Stimulated activated CD4-positive, alpha-beta T cell treated with anti-CD3 and anti-CD28 coated beads, TNF-alpha, amount 100 ng/mL, for 1 hour (primary cell): ENCODE measurements at regions not wholly inside any gene's neighbourhood (a gene's known extent, or its start where the extent isn't known, plus 50 kb on each side); places are given as distances from the start of the nearest gene placed in this dataset.
"Not testable (repeated sequence)": the region's sequence is repeated elsewhere in the genome, so short reads cannot be mapped to it uniquely, and the experiment has no call there.

Source experiments
- DNase-seq, 3 donors: peaks; one replicate each; pipeline ENCODE4 v3.0.0-alpha.2; 2020; ENCODE audit warnings: low read depth in 3 of 3, low spot score in 1 of 3

DNA sequence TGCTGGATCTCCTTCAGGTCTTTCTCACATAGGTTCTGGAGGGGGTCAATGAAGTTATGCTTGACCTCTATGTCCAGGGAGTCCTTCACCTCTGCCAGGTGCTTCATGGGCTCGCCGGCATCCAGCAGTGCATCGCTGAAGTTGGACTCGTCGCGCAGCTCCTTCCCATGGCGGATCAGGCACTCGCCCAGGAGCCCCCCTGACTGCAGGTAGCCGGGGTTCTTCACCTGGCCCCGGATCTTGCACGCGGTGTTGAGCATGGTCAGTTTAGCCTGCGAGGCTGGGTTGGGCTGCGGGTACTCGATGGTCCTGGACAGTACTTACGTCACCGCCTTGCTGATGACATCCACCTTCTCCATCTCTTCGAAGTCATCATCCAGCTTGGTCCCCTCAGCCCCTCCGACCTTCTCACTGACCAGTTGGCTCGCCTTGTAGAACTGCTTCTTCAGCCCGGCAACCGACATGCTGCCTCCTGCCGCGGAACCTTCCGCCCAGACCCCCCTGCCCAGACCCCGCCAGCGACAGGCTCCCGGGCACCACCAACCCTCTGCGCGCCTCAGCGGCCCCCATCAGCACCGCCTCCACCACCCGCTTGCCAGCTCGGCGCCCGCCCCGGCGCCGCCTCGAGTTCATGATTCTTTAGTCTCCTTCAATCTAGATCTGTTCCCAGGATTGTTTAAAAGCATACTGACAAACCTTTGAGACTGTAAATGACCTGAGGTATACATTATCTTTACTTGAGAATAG lies 99.8 kb downstream of the KPNA2 start:
- no peak for DNase-seq

DNA sequence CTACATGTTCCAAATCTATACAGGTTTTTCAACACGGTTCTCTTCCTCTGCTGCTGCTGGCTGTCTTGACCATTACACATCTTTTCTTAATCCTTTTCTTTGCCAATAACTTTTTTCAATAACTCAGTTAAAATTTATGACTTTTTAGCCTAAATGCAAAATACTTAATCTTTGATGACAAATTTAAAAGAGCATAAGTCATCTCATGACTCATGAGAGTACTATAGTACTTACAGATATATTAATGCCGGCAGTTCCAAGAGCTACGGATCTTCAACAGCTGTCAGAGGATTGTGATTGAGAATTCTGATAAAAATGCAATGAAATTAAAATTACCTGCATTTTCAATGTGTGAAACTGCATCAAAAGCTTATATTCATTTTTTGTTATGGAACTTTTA lies 105.5 kb downstream of the KPNA2 start:
- no peak for DNase-seq

DNA sequence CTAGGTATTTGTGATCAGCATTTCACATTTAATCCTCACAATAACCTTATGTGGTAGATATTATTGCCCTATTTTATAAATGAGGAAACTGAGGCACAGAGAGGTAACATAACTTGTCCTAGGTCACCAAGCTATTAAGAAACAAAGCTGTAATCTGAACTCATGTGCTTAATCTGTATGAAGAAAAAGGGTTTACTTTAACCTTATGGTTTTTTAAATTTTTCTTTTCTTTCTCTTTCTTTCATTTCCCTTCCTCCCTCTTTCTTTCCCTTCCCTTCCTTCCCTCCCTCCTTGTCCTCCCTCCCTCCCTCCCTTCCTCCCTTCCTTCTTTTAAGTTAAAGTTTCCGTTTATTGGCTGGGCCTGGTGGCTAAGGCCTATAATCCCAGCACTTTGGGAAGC lies 105.2 kb upstream of the AMZ2 start:
- DNase-seq: no peak

DNA sequence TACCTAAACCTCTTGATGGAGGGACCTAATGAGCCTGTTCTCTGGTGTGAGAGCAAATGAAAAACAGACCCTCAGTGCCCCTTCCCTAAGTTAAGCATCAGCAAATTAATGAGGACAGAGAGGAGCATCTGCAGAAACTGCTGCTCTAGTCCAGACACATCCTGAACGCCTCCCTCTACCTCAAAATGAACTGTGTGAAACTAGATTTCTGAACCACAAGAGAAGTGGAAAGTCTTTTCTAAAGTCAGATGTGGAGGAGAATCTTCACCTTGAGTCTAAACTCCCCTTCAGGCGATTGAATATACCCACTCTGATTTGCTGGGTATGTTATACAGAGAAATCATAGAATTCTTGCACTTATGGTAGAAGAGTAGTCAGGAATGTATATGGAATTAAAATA lies 104.4 kb upstream of the AMZ2 start:
- DNase-seq: no peak

DNA sequence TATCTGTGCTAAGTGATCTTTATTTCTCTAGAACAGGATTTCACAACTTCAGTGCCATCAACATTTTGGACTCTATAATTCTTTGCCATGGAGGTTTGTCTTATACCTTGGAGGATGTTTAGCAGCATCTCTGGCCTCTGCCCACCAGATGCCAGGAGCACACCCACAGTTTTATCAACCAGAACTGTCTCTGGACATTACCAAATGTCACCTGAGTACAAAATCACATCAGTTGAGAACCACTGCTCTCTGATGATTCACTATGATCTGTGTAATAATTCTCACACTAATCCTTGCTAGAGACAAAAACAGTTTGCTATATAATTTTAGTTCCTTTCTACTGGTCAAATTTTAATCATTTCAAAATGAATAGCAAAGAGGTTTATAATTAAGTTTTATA lies 102.8 kb upstream of the AMZ2 start:
- DNase-seq: no peak

DNA sequence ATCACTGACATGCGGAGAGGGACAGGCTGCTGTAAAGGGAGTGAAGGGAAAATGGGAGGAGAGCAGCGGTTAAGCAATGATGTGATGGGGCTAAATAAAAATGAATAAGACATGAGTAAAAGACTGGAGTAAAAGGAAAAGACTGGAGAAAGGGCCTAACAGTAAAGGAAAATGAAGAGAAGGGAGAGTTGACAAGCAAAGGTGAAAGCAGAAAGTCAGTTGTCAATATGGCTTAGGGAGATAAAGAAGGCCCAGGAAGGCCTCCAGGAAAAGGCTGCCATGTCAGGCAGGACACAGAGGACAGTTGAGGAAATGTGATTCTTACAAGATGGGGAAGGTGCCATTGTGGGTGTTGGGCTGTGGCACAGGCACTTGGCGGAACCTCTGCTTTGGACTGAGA lies 98.9 kb upstream of the AMZ2 start:
- no peak for DNase-seq

DNA sequence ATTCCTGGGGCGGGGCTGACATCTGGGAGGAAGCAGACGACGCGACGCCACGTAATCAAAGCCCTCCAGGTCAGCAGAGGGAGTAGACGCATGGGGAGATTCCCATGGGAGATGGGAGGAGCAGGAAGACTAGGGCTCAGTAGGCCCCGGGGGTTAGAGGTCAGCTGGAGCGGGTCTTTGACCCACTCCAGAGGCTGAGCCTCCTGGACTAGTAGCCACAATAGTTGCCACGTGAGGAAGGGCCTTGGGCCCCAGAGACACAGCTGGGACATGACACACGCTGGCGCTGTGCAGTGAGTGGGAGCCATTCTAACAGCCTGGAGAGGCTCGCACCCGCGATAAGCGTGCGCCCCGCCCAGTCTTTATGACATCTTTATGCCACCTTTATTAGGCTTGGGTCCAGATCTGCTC lies 95.7 kb upstream of the AMZ2 start:
- DNase-seq: no peak

DNA sequence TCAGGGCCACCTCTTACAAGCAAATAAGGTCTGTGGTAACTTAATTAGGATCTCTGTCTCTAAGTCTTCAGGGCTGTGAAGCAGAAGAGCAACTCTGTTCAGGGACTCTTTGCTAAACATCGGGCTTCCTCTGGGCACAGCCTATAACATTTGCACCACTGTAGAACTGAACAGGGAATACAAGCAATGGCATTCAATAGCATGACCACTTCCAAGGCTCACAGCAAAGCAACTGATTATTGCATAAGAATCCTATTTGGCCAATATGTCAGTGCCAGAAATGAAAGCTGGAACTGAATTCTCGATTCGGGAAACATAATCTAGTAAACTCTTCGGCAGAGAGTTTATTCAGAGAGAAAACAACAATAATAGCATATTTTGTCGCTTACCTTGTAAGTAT lies 92.2 kb upstream of the AMZ2 start:
- no peak for DNase-seq

DNA sequence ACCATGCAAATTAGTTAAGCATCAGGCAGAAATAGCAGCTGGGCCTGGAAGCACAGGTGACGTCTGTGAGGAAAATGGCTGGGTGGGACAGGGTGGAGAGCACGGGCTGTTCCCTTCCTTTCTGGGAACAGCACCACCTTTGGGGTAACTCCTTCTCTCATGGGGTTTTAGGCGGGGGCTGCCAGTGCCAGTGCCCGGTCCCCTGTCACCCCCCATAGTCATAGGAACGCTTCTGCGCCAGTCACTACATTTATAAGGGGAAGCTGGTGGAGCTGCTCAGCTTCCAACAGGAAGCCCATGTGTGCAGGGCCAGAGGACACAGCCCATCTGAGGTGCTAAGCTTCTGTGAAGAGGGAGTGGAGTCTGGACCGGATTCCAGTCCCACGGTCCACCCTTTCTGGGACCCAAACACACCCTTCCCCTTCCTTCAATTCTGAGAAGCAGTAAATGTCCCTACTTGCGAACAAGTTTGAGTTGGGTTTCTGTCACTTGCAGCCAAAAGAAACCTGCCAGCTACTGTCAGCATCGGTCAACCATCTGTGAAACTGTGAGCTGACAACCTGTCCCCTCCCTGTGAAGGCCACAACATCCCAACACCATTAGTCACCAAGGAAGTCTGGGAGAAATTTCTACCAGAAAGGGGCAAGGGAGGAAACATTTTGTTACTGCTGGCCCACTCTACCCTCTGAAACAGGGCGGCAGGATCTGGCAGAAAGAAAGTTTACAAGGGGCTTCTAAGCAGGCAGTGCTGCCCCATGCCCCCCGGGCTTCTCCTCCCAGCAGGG lies 86.0 kb upstream of the AMZ2 start:
- no peak for DNase-seq

DNA sequence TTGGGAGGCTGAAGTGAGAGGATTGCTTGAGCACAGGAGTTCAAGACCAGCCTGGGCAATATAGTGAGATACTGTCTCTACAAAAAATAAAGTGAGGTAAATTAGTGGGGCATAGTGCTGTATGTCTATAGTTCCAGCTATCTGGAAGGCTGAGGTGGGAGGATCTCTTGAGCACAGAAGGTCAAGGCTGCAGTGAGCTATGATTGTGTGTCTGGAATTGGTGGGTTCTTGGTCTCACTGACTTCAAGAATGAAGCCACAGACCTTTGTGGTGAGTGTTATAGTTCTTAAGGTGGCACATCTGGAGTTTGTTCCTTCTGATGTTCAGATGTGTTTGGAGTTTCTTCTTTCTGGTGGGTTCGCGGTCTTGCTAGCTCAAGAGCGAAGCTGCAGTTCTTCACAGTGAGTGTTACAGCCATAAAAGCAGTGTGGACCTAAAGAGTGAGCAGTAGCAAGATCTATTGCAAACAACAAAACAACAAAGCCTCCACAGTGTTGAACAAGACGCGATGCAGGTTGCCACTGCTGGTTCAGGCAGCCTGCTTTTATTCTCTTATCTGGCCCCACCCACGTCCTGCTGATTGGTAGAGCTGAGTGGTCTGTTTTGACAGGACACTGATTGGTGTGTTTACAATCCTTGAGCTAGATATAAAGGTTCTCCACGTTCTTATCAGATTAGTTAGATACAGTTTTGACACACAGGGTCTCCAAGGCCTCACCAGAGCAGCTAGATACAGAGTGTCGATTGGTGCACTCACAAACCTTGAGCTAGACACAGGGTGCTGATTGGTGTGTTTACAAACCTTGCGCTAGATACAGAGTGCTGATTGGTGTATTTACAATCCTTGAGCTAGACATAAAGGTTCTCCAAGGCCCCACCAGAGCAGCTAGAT lies 79.3 kb upstream of the AMZ2 start:
- not testable (repeated sequence) for DNase-seq

DNA sequence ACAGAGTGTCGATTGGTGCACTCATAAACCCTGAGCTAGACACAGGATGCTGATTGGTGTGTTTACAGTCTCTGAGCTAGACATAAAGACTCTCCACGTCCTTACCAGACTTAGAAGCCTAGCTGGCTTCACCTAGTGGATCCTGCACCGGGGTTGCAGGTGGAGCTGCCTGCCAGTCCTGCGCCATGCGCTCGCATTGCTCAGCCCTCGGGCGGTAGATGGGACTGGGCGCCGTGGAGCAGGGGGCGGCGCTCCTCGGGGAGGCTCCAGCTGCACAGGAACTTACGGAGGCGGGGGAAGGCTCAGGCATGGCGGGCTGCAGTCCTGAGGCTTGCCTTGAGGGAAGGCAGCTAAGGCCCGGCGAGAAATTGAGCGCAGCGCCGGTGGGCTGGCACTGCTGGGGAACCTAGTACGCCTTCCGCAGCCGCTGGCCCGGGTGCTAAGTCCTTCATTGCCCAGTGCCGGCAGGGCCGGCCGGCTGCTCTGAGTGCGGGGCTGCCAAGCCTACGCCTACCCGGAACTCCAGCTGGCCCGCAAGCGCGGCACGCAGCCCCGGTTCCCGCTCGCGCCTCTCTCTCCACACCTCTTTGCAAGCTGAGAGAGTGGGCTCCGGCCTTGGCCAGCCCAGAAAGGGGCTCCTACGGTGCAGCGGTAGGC lies 78.5 kb upstream of the AMZ2 start:
- DNase-seq: not testable (repeated sequence)

DNA sequence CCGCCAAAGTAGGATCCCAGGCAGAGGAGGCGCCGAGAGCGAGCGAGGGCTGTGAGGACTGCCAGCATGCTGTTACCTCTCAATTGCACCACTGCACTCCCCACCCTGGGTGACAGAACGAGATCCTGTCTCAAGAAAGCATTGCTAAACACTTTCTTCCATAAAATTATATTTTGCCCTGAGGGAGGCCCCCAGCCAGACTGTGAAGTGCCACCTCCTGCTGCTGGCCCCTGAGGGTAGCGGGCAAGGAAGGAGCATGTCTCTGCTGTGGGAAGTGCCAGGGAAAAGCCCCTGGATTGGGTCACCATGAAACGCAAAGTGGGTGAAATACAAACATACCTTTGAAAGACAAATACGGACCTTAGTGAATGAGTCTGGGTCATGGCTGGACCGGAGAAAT lies 78.0 kb upstream of the AMZ2 start:
- DNase-seq: no peak

DNA sequence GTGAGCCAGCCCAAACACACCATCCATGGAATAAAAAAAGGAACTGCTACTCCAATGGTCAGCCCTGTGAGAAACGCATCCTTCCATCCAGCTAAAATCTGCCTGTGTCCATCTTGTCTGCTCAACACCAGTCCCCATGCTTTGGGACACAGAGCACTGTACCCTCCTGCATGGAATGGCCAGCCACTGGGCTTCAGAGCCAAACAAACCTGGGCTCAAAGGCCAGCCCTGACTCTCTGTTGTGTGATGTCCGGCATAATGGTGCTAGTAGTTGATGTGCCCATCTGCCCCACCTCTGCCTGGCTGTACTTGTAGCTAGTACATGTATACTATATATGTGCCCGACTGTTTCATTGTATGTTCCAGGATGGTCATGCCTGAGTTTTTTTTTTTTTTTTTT lies 77.6 kb upstream of the AMZ2 start:
- no peak for DNase-seq

DNA sequence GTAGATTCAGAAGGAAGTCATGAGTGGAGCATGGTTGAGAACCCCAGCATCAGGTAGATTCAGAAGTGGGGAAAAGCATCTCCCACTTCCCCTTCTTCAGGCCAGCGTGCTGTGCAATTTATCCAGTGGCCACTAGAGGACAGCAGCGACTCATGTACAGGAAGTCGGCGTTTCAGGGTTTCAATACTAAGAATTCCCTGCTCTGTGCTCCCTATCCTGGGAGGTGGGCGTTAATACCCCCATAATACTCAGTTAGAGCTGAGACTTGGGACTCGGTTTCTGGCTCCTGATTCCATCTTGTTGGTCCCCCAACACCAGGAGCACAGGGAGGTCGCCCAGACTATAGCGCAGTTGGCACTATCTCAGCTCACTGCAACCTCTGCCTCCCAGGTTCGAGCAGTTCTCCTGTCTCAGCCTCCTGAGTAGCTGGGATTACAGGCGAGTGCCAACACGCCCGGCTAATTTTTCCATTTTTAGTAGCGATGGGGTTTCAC lies 75.3 kb upstream of the AMZ2 start:
- DNase-seq: peak in 2 of 3 donors; percentile 60 to 61

DNA sequence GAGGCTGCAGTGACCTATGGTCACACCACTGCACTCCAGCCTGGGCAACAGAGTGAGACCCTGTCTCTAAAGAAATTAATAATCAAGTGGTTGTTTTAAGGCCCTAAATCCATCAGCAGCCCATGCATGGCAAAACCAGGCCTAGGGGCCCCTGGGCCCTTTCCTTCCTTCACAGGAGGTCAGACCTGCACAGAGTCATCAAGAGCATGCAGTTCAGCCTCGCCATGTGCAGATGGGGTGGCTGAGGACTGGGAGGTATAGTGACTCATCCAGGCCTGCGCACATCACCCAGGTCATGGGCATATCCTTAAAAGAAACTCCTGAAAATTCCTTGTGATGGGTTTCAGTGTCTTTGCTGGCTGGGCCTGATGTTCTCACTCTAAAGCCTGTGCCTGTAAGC lies 72.4 kb upstream of the AMZ2 start:
- DNase-seq: no peak

DNA sequence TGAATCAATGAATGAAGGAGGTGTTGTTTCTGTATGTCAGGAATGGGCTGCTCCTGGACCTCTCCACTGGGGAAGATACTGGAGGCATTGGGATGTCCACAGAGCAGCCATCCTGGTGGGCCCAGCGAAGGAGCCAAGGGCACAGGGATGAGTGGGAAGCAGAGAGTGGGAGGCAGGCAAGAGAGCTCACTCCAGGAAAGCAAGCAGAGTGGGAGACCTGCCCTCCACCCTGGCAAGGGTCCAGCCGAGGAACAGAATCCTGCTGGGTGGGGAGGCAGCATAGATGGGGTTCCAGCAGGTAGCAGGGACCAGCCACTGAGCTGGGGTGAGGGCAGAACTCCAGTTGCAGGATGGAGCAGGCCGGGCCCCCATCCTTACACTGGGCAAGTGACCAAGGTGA lies 71.9 kb upstream of the AMZ2 start:
- DNase-seq: no peak

DNA sequence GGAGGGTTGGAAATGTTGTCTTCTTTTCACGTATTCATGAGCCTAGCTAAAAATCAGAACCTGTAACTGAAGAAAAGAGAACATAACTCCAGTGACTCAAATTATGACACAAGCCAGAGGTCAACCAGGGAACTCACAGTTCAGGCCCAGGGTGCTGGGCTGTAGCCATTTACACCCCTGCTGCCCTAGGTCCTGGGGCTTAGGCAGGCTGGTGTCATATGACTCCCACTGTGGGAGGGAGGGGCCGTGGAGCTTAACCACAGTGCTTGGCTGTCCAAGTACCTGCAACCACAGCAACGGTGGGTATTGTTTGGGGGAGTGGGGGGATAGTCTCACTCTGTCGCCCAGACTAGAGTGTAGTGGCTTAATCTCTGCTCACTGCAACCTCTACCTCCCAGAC lies 71.1 kb upstream of the AMZ2 start:
- DNase-seq: no peak

DNA sequence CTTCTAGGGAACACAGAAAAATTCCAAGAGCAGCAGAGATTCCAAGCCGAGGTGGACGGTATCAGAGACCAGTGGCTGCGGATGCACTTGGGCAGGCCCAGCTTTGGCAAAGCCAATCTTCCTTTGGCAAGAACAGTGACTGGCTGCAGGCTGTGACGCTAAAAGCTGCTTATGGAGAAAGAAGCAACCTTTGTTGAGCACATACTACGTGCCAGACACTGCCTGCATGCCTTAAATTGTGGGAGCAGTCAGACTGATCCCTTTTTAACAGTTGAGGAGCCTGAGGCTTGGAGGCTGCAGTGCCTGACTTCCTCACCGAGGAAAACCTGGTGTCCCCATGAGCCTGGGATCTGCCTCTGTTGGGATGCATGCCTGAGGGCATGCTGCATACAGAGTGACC lies 69.0 kb upstream of the AMZ2 start:
- DNase-seq: no peak

DNA sequence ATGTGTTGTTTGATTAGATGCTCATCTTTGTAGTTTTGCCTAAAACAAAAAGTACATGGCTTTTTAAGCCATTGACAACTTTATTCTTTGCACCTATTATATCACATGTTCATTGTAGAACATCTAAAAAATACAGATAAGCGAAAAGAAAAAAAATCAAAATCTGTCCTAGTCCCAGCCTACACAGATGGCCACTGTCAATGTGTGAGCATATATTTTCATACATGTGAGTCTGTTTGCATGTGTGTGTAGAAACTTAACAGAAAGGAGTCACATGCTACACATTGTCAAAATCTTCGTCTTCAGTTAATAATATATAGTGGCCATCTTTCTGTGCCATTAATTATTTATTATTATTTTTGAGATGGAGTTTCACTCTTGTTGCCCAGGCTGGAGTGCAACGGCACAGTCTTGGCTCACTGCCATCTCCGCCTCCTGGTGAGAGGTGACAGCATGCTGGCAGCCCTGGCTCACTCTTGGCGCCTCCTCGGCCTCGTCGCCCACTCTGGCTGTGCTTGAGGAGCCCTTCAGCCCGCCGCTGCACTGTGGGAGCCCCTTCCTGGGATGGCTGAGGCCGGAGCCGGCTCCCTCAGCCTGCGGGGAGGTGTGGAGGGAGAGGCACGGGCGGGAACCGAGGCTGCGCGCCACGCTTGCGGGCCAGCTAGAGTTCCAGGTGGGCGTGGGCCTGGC lies 68.5 kb upstream of the AMZ2 start:
- DNase-seq: no peak

DNA sequence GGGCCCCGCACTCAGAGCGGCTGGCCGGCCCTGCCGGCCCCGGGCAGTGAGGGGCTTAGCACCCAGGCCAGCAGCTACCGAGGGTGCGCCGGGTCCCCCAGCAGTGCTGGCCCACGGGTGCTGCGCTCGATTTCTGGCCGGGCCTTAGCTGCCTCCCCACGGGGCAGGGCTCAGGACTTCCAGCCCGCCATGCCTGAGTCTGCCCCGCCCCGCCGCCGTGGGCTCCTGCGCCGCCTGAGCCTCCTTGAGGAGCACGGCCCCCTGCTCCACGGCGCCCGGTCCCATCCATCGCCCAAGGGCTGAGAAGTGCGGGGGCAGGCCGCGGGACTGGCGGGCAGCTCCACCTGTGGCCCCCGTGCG lies 67.9 kb upstream of the AMZ2 start:
- no peak for DNase-seq

DNA sequence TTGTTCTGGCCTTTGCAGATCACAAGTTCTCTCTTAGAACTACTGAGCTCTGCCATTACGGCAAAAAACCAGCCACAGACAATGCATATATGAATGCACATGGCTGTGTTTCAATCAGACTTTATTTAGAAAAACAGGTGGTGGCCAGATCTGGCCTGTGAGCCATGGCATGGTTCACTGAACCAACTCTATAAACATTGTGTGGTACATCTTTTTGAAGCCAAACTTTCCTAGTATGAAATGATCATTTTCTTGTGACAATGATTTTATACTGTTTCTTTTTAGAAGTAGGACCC lies 65.9 kb upstream of the AMZ2 start:
- no peak for DNase-seq
